Fibroblast of skin of scalp (primary cell): ENCODE measurements at regions not wholly inside any gene's neighbourhood (a gene's known extent, or its start where the extent isn't known, plus 50 kb on each side); places are given as distances from the start of the nearest gene placed in this dataset.
"Not testable (repeated sequence)": the region's sequence is repeated elsewhere in the genome, so short reads cannot be mapped to it uniquely, and the experiment has no call there.

Experiments
- DNase-seq: peaks from one replicate; pipeline ENCODE4 v3.0.0-alpha.2; 2013

- DNase-seq: peak; percentile 82
These were observed 165.7 kb upstream of the TSC22D2 start for GRCh38 chr3:150242220-150242936.

GRCh38 chr3:150240891-150241290 lies 167.2 kb upstream of the TSC22D2 start:
- DNase-seq: no peak

- peak; percentile 66 for DNase-seq
These were observed 168.3 kb upstream of the TSC22D2 start for GRCh38 chr3:150239766-150240165.

GRCh38 chr3:150238995-150239619 lies 169.0 kb upstream of the TSC22D2 start:
- no peak for DNase-seq

GRCh38 chr3:150238048-150238802 lies 169.9 kb upstream of the TSC22D2 start:
- no peak for DNase-seq

GRCh38 chr3:150237490-150237889 lies 170.6 kb upstream of the TSC22D2 start:
- DNase-seq: no peak

GRCh38 chr3:150236316-150237082 lies 171.6 kb upstream of the TSC22D2 start:
- peak; percentile 84 for DNase-seq

GRCh38 chr3:150235799-150236198 lies 172.3 kb upstream of the TSC22D2 start:
- peak; percentile 92 for DNase-seq

GRCh38 chr3:150232992-150233451 lies 175.1 kb upstream of the TSC22D2 start:
- no peak for DNase-seq

- DNase-seq: no peak
These were observed 178.1 kb upstream of the TSC22D2 start for GRCh38 chr3:150230037-150230436.

GRCh38 chr3:150228626-150229025 lies 179.5 kb upstream of the TSC22D2 start:
- DNase-seq: not testable (repeated sequence)

- peak; percentile 82 for DNase-seq
These were observed 180.3 kb upstream of the TSC22D2 start for GRCh38 chr3:150227839-150228238.

GRCh38 chr3:150225986-150226385 lies 182.1 kb upstream of the TSC22D2 start:
- no peak for DNase-seq

GRCh38 chr3:150223558-150223957 lies 184.5 kb upstream of the TSC22D2 start:
- DNase-seq: no peak

GRCh38 chr3:150222691-150223489 lies 185.2 kb upstream of the TSC22D2 start:
- DNase-seq: no peak

GRCh38 chr3:150221904-150222523 lies 186.1 kb upstream of the TSC22D2 start:
- peak; percentile 11 for DNase-seq

- peak; percentile 59 for DNase-seq
These were observed 187.3 kb upstream of the TSC22D2 start for GRCh38 chr3:150220799-150221198.

- no peak for DNase-seq
These were observed 188.1 kb upstream of the TSC22D2 start for GRCh38 chr3:150220041-150220440.

GRCh38 chr3:150218841-150219240 lies 189.3 kb upstream of the TSC22D2 start:
- no peak for DNase-seq

GRCh38 chr3:150218236-150218635 lies 189.9 kb upstream of the TSC22D2 start:
- DNase-seq: no peak

- DNase-seq: no peak
These were observed 190.4 kb upstream of the TSC22D2 start for GRCh38 chr3:150217691-150218090.
